GM19438 (cell line): ENCODE measurements at regions not wholly inside any gene's neighbourhood (a gene's known extent, or its start where the extent isn't known, plus 50 kb on each side); places are given as distances from the start of the nearest gene placed in this dataset.
A peak's percentile ranks its signal among the peaks of the same experiment; 100 is the strongest.
"Not testable (repeated sequence)": the region's sequence is repeated elsewhere in the genome, so short reads cannot be mapped to it uniquely, and the experiment has no call there.

Source experiments
- ATAC-seq: cut with Tn5 transposase; IDR thresholded peaks from one replicate; pipeline ENCODE4 v1.9.1; 2021; ENCODE audit warnings: low read depth; ENCODE audit not compliant: unreplicated experiment

DNA sequence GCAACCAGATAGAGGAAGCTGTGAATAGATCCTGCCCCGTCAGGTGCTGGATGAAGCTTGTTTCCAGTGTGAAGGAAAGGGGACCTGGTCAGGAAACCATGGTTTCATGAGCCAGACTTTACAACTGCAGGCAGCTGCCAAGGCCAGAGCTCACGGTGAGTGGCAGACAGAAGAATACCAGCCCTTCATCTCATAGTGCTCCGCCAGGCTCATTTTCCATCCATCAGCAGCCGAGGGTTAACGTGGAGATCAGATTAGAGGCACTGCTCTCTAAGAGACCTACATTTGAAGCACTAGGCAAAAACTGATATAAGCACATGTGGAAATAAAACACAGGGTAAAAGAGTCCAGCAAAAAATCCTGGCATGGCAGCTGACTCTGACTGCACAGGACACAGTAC is 172.4 kb downstream of the CD24 start:
- ATAC-seq = no peak

DNA sequence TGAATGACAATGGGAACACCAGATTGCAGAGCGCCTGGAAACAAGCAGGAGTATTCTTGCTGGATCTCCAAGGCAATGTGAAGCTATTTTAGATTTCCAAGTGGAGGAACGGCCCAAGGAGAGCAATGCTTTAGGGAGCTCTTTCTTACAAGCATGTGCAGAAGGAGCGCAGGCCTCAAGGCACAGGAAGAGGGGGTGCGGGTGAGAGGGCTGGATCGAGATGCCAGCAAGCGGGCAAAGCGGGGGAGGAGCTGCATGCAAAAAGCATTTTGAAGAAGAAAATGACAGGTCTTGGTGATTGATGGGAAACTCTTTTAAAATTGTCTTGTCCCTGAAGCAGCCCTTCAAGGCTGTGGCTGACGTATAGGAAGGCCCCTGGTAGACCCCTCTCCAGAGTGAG is 171.9 kb downstream of the QRSL1 start:
- ATAC-seq = no peak

DNA sequence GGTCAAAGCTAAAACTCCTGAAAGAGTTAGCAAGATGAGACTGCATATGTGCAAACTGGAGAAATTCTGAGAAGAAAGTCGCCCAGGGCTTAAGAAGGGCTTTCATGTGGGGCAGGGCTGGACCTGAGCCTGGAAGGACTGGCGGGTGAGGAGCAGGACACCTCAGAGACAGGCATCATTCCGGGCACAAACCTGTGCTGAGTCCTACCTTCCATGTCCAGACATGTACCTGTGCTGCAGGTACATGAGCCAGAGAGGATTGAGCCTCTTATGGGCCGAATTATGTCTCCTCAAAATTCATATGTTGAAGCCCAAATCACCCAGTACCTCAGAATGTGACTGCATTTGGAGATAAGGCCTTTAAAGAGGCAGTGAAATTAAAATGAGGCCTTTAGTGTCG is 171.0 kb downstream of the QRSL1 start:
- ATAC-seq = no peak

DNA sequence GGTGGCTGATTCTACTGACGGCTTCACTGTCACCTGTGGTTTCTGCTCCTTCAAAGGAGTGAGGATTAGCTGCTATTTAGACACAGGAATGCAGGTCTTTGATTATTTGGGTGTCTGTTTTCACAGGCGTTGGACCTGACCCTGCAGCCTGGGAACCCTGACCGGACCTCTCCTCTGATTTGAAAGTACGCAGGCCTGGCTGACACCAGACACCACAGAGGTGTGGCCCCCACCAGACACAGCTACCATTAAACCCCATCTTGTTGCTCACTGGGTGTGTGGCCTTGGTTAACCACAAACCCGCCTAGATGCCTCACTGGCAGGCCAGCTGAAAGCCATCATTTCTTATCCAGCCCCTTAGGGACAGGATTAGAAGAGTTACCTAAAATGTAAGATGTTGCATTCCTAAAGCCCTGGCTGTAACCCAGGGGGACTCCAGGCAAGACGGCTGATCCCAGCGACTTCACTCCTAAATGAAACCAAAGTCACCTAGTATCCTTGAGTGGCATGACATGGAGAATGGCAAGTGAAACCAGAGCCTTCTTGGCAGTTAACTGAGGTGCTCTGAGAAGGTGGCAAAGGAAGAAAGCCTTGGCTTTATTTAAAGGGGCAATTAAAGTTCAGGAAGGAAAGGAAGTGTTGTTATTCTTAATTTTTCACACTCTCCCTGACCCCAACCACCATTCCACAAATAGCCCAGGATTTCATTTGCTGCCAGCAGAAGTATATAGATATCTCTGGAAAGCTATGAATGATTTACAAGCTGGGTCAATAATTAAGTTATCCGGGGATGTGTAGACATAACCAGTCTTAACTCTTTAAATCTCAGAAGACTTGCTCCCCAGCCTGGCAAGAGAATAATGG is 169.9 kb downstream of the QRSL1 start:
- peak; percentile 94 for ATAC-seq

DNA sequence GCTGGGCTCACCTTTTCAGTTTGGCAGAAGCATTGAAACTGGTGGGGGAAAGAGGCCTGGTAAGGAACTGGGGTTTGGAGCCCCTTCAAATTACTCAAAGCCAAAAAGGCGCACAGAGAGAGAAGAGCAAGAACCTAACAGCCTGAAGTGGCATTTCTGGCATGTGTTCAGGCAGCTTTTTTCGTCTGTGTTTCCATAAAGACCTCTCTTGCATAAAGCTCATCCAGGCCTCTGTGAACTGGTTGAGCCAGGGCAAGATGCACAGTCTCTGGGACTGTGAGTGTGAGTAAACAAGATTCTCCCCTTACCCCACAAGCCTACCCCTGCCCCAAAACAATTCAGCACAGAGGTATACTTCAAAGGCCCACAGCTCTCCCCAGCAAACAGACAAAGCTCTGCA is 167.8 kb downstream of the QRSL1 start:
- ATAC-seq = no peak

DNA sequence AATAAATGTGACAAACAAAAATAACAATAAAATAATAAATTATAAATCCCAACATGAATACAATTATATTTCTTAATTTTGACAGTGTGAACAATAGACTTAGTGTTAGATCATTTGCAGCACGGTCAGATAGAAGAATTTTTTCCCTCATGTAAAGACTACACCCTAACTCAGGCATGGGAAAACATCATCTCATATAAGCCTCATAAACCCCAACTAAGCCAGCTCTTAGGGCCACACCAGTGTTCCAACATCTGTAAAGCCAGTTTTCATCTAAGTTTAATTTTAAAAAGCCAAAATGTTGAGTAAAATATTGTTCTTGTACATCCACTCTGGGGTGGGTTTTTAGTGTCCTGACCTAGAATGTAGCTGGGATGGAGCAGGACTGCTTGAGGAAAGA is 167.4 kb downstream of the QRSL1 start:
- no peak for ATAC-seq

DNA sequence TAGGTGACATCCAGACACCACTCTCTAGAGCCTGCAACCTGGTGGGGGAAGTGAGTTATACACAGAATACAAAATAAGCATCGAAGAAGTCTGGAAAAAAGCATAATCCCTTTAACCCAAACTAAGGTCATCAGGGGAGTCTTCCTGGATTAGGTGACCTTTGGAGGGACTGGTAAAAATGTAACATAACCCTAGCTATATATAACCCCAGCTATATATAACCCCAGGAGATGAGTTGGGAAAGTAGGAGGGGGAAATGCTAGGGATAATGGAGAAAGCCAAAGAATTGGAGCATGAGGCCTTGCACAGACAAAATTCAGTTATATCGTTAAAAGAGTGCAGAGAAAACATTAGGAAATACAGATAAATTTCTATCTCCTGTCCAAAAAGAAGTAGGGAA is 164.8 kb downstream of the QRSL1 start:
- no peak for ATAC-seq

DNA sequence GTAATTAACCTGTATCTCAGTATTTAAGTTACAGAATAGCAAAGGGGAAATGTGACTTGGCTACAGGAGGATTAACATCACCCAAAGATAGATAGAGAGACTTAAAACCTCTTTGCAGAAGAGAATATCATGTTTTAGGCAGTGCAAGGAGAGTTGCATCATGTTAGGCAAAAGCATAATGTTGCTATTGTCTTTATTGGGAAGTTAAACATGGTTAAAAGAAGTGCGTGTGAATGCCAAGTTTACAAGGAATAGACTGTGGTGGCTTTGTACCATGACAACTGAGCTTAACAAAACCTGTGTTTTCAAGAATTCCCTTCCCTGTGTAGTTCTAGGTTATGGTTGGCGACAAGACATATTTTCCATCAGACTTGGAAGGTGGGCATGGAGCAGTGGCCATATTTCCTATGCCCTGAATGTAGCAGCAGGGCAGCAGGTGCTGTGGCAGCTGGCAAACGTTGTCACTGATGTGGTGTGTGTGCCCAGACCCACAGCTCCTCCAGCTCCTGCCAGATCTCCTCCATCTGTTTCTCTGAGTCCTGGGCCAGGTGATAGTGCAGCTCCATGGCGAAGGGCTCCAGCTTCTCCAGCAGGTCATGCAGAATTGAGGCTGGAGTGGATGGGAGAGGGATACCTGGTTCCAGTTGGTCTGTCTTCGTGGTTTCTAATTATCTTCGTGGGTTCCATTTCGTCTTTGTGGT is 163.3 kb downstream of the QRSL1 start:
- no peak for ATAC-seq

DNA sequence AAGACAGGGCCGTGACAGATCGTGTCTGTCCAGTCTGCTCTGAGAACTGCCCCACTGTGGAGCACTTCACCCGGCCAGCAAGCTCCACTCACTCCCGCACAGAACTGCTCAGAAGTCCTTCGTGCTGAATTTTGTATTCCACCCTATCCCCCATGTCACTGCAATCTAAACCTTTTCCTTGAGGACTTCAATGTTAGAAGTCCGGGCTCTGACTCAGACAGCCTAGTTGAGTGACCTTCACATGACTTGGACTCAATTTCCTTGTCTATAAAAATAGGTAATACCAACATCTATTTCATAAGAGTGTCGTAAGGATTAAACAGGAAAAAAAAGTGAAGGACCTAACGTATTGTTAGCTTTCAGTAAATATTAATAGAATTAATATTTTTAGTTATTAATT is 161.6 kb downstream of the QRSL1 start:
- no peak for ATAC-seq

DNA sequence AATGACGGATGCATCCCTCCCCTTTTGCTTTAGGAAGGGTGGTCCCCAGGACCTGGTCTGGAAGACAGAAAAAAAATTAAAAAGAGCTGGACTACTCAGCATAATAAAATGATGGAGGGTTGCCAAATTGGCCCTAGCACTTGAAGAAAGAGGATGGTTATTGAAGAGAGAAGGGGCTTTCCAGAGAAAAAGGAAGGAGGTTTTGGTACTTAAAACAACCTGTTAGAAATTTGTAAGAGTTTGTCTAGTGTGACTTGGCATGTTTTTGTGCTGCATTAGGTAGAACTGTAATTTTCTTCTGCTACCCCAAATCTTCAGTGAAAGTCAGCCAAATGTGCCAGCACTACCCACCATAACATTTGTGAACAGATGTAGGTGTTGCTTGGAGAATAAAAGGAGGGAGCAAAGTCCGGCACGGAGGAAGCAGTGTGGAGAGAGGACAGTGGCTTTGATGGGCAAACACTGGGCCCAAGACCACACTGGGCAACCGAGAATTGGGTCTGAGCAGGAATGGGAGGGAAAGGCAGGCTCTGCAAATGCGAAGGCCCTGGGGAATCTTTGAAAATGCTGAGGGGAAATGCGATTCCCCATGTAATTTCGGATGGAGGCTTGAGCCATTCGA is 160.9 kb downstream of the QRSL1 start:
- ATAC-seq = no peak

DNA sequence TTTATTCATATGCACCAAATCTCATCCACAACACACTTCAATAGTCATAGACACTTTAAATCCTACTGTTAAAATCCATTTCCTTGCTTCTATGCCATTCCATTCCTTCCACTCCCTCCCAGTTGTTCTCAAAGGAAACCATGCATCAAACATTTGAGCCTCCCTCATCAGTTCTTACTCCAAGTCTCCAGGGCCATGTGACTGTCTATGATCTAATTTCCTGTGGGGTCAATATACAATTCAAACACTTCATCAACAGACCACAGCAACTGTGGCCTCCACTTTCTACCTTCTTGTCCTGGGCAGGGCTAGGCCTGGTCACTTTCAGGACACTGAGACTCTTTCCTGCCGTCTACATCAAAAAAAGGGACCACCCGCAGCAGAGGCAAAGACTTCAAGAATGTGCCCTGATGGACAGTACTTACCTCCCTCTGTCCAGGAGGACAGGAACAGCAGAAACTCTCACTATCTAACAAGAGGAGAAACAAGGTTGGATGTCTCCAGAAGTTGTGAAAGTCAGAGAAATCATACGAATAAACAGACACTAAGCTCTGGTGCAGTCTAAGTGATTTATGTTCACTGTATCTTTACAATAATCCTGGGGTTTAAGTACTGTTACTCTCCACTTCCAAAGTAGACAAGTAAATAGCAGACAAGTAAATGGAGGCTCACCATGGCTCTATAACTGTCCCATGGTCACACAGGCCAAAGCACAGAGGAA is 160.2 kb downstream of the QRSL1 start:
- no peak for ATAC-seq

DNA sequence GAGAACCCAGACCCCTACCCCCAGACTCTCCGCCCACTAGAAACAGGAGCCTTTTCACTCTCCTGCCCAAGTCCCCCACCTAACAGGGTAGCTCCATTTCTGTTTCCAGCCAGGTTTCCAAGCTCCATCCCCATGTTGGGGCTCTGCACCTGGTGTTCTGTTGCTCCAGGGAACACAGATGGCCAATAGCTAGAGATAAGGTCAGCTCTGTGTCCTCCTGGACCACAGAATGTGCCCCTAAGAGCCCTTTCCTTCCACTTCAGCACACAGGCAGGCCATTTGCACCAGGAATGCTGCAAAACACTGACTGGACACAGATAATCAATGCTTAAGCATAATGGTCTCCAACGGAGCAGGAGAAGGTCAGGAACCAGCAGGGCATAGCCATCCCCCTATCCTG is 159.4 kb downstream of the QRSL1 start:
- ATAC-seq = no peak

DNA sequence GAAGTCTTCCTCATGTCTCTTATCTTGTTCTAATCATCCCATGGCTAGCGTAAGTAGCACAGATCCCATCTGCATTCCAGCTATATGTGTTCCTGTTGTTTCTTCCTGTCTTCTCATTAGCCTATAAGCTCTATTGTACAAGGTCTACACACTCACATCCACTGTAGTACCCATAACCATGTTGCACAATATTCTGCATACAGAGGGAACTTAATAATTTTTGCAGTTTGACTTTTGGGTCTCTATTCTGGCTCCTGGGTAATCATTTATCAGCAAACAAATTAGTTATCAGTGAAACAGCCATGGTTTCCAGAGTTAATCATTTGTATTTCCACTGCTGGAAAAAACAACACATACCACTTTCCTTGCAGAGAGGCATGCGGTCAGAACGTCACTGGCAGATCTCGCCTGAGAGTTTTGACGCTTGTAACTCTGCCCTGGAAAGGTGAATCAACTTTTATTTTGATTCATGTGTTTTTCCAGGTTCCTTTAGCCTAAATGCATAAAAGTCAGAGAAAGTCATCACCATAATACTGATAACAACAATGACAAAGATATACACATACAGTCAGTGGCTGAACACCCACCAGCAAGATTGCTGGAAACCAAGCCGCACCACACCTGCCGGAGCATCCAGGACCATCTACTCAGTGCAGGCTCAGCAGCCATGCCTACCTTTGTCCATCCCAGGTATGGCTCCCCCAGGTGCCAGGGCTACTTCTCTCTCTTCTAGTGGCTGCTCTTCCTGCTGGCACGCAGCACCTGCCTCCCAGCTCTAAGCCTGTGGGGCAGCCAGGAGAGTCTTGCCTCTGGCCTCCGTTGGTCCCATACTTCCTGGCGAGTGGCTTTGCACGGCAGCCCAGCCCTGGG is 158.2 kb downstream of the QRSL1 start:
- ATAC-seq = no peak

DNA sequence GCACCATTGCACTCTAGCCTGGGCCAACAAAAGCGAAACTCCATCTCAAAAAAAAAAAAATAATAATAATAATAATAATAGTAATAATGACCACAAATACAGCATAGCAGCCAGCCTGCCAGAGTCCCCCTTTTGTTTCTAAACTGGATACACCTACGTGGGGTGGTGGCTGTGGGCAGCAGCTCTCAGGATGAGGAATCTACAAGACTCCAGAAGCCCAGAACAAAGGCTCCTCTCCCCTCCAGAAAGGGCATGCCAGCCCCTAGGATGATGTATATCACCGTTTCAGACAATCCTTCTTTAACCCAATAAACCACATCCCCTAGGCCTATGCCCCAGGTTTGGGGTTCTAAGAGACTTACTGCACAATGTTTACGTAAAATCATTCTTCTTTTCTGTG is 155.9 kb downstream of the QRSL1 start:
- no peak for ATAC-seq

DNA sequence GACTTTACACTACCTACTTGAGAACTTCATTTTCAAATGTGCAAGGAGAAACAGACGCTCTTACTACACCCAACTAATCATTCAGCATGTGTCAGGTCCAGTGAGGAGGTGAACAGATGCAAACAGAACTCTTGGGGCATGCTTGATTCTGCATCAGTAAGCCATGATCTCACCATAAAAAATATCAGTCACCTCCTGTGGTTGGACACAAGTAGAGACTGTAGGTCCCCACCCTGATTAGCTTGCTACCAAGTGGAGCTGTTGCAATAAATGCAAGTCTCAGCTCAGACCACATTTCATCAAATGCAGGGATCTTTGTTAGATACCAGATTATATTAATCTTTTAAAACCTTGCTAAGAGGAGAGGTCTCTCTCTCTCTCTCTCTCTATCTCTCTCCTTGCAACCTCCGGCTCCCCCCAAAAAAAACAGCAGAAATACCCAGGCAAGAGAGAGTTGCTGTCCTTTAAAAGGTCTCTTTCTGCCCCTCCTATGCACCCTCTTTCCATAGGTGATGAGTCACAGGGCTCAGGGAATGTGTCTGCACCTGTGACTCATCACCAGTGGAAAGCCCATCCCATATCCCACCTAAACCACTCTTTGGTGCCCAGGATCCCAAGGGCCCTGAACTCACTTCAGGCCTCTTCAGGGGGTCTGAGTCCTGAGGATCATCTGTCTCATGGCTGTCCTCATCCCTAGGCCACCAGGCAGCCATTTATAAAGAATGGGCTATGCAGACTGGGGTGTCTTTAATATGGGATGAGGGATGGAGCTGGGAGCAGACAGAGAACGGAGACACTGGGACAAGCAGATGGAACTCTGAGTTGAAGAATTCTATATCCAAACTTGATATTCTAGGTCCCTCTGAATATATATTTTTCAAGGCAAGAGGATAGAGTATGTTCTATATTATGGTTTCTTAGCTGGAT is 154.5 kb downstream of the QRSL1 start:
- ATAC-seq = no peak

DNA sequence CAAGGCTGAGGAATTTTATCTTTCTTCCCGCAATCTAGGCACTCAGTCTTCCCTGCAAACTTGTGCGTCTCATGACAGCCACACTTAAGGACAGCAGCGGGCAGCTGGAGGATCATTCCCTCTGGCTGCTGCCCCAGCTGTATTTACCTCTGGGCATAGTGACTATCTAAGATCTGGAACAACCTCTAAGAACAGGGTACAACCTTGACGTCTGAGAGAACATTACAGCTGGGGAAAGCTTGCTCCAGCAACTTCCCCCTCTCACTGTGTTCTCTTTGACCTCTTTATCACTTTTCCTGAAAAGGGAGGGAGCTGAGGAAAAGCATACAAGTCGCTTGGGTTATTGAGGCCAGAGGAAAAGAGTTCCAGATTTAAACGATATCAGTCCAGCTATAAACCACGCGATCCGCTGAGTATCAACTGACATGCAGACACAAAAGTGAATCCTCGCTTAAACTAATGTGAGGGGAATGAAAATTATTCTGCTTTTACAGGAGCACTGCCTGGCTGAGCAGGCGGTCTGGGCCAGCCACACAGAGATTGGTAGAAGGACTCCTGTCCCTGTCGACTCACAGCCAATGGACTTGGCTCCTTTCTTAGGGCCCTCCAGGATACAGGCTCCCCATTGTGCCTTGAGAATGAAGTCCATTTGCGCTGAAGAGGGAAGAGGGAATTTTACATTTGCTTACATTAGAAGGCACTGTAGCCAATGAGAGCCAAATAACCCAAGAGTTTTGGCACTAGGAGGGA is 153.3 kb downstream of the QRSL1 start:
- no peak for ATAC-seq

DNA sequence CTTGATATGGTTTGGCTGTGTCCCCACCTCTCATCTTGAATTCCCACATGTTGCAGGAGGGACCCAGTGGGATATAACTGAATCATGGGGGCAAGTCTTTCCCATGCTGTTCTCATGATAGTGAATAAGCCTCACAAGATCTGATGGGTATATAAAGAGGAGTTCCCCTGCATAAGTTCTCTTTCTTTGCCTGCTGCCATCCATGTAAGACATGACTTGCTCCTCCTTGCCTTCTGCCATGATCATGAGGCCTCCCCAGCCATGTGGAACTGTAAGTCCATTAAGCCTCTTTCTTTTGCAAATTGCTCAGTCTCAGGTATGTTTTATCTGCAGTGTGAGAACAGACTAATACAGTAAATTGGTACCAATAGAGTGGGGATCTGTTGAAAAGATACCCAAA is 150.2 kb downstream of the QRSL1 start:
- ATAC-seq = not testable (repeated sequence)

DNA sequence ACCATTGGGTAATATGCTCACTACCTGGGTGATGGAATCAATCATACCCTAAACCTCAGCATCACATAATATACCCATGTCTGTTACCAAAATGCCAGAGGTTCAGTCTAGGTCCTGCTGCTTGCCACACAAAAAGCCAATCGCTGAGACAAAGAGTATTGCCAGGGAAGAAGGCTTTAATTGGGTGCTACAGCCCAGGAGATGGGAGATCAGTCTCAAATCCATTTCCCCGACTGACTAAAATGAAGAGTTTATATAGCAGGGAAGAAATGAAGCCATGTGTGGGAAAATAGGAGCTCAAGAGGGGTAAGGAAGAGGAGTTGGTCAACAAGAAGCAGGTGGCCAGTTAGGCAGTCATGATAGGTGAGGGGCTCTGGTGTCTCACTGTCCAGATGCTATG is 149.6 kb downstream of the QRSL1 start:
- no peak for ATAC-seq
